ENCODE measurements at regions not wholly inside any gene's neighbourhood (a gene's known extent, or its start where the extent isn't known, plus 50 kb on each side); places are given as distances from the start of the nearest gene placed in this dataset.
"Not testable (repeated sequence)": the region's sequence is repeated elsewhere in the genome, so short reads cannot be mapped to it uniquely, and the experiment has no call there.

GRCh38 chr10:117492504-117492903 lies 50.0 kb upstream of the EMX2 start:
- no peak for DNase-seq

- DNase-seq = no peak
Measured at GRCh38 chr10:117488004-117488403, 54.5 kb upstream of the EMX2 start.

- no peak for DNase-seq
Measured at GRCh38 chr10:117486606-117487005, 55.9 kb upstream of the EMX2 start.

- DNase-seq = no peak
Measured at GRCh38 chr10:117483056-117483590, 59.4 kb upstream of the EMX2 start.

GRCh38 chr10:117481011-117481410 lies 61.5 kb upstream of the EMX2 start:
- DNase-seq = not testable (repeated sequence)

GRCh38 chr10:117480097-117480496 lies 62.4 kb upstream of the EMX2 start:
- no peak for DNase-seq

- no peak for DNase-seq
Measured at GRCh38 chr10:117477961-117478670, 64.4 kb upstream of the EMX2 start.

- DNase-seq = no peak
Measured at GRCh38 chr10:117477211-117477947, 65.2 kb upstream of the EMX2 start.

GRCh38 chr10:117476716-117477115 lies 65.8 kb upstream of the EMX2 start:
- DNase-seq = no peak

- DNase-seq = no peak
Measured at GRCh38 chr10:117476281-117476680, 66.3 kb upstream of the EMX2 start.

- no peak for DNase-seq
Measured at GRCh38 chr10:117472872-117473271, 69.7 kb upstream of the EMX2 start.

GRCh38 chr10:117471344-117471874 lies 71.1 kb upstream of the EMX2 start:
- no peak for DNase-seq

GRCh38 chr10:117470733-117471132 lies 71.8 kb upstream of the EMX2 start:
- no peak for DNase-seq

GRCh38 chr10:117468665-117469064 lies 73.9 kb upstream of the EMX2 start:
- no peak for DNase-seq

- no peak for DNase-seq
Measured at GRCh38 chr10:117464176-117464575, 78.4 kb upstream of the EMX2 start.

GRCh38 chr10:117463545-117463920 lies 79.0 kb upstream of the EMX2 start:
- DNase-seq = no peak

- DNase-seq = no peak
Measured at GRCh38 chr10:117462816-117463544, 79.6 kb upstream of the EMX2 start.

- no peak for DNase-seq
Measured at GRCh38 chr10:117462424-117462792, 80.1 kb upstream of the EMX2 start.

GRCh38 chr10:117461766-117462423 lies 80.7 kb upstream of the EMX2 start:
- DNase-seq = no peak

- no peak for DNase-seq
Measured at GRCh38 chr10:117460846-117461765, 81.4 kb upstream of the EMX2 start.

- no peak for DNase-seq
Measured at GRCh38 chr10:117458571-117458970, 83.3 kb upstream of the PDZD8 start.

- DNase-seq = no peak
Measured at GRCh38 chr10:117457932-117458331, 82.7 kb upstream of the PDZD8 start.
